ENCODE measurements at regions not wholly inside any gene's neighbourhood (a gene's known extent, or its start where the extent isn't known, plus 50 kb on each side); places are given as distances from the start of the nearest gene placed in this dataset.
"Not testable (repeated sequence)": the region's sequence is repeated elsewhere in the genome, so short reads cannot be mapped to it uniquely, and the experiment has no call there.

DNA sequence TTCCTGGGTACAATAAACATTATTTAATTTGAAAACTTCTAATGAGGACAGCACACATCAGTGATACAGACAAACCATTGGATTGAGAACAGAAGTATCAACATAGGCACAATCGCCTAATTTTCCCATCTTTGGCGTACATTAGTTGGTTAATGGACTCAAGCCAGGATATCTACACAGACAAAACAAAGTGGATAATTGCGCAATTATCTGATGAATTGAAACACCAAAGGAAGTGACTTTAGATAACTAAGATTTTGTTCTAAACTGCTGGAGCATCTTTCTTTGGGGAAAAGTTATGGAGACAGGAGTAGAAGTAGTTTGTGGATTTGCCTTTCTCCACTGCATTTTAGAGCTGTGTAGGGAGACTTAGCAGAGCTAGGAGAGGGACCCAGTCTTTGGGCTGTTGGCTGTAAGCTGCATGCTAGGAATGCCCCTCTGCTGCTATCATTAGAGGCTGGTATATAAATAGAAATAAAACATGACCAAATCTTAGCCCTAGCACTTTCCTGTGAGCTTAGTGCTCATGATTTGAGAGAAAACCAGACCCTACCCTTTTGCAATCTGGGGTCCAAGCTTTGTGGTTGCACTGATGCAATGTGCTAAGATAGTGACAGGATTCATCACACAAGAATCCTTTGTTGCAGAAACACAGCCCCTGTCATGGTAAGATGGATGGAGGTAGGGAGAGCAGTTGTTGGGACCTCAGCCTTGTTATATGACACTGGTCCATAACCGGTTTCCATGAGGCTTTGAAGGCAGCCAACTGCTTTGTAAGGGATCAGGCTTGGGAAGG lies 264.5 kb upstream of the PIK3C3 start:
- DNase-seq = no peak

DNA sequence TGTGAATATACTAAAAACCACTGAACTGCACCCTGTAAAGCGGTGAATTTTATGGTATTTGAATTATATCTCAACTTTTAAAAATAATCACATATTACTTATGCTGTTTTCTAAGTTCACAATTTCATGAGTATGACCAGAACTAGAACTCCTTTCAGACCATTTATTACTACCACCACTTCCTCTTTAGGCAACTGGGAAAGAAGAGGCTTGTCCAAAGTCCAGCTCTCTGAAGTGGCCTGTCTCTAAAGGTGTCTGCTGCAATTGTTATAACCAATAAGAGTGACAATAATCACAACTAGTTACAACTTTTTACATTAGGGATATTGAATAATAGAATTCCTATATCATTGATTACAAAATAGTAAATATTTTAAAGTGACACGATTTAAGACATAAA lies 267.9 kb upstream of the PIK3C3 start:
- DNase-seq = no peak

GRCh38 chr18:41681138-41681880 lies 273.7 kb upstream of the PIK3C3 start:
- DNase-seq = no peak

- DNase-seq = no peak
Measured at GRCh38 chr18:41674506-41674905, 280.5 kb upstream of the PIK3C3 start.

DNA sequence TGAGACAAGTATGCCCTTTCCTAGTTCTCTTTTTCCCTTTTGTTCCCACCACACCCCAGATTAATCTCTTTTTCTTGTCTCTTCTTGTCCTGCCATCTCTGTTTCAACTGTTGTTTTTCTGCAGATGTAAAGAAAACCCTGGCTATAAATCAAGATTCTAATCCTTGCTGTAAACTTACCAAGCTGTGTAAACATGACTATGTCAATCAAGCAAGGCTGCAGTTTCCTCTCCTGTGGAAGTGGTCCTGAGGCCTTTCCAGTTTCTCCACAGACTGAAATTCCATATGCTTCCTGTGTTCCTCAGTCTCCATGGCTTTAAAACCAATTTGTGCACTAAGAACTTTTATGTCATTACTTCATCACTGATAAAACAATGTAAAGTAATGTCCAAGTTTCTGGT lies 288.8 kb upstream of the PIK3C3 start:
- DNase-seq = no peak

GRCh38 chr18:41665210-41665609 lies 289.8 kb upstream of the PIK3C3 start:
- DNase-seq = no peak

DNA sequence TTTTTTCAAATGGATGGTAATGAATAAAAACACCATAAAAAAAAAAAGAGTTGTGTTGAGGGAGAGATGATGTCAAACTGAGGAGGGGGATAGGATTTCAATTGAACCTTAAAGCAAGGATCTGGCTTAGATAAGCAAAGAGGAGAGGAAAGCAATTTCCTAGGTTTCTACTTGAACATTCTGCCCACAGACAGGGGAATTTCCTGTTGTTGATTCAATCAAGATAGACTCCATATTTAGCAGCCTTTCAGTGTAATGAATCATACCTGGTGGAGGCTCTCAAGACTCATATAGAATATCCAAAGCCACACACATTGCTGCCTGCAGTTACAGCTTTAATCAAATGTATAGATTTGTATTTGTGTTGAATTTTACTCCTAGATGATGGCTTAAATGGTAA lies 294.4 kb upstream of the PIK3C3 start:
- DNase-seq = no peak

DNA sequence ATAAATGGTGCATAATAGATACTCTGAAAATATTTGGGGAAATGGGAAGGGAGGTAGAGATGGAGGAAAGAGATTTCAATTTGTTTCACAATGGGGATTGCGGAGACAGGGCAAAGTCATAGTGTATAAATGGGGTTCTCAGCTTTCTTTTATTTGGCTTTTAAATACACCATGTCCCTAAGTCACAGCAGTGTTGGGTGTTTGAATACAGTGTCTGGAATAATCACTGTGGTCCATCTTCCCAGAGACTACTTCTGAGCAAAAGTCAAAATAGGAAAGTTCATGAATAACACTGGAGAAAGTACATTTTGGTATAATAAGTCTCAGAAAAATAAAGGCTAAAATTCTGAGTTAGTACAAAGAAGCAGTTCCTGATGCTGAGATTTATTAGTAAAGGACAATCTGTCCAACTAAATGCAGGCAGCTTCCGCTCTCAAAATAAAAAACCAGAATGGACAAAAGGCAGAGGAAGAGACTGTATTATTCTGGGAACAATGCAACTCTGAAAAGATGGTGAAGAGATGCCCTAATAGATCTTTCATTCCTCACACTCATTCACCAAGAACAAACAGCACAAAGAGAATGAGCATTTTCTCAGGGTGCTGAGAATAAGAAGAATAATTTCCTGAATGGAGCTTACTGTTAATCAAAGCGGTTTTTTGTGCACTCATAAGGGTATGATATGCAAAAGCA lies 295.4 kb upstream of the PIK3C3 start:
- no peak for DNase-seq

DNA sequence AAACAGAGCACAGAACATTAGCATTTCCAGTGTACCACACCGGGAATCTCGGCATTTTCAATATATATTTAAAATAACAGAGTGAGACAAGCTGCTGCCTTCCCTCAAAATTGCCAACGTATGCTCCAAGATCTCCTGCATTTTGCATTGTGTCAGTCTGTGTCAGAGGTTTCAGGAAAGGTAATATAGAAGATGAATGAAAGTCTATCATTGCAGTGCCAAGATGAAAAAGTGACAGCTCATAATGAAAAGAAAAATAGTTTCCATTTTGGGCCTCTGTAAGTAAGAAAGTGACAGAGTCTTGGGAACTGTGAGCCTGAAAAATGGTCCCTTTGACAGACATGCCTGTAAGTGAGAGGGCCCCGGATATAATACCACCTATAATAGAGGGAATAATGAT lies 297.8 kb upstream of the PIK3C3 start:
- no peak for DNase-seq

- no peak for DNase-seq
Measured at GRCh38 chr18:41655074-41655473, 300.0 kb upstream of the PIK3C3 start.

- no peak for DNase-seq
Measured at GRCh38 chr18:41647914-41648313, 307.1 kb upstream of the PIK3C3 start.

GRCh38 chr18:41646915-41647620 lies 308.0 kb upstream of the PIK3C3 start:
- no peak for DNase-seq

- no peak for DNase-seq
Measured at GRCh38 chr18:41645589-41646360, 309.3 kb upstream of the PIK3C3 start.

DNA sequence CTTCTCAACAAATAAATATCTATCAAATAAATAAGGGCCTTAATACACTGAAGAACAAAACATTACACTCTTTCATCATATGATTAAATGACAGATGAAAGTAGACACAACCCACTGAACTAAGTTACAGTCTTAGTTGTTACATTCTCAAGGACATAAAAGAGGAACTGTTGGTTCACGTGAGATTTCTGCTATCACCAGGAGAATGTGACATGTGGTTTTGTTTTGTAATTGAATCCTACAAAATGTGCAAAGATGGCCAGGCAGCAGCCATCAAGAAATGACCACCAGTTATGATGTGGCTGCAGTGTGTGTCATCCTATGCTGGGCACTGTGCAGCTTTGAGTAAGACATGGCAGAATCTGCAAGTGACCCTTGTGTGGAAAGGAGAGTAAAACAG lies 310.6 kb upstream of the PIK3C3 start:
- no peak for DNase-seq

DNA sequence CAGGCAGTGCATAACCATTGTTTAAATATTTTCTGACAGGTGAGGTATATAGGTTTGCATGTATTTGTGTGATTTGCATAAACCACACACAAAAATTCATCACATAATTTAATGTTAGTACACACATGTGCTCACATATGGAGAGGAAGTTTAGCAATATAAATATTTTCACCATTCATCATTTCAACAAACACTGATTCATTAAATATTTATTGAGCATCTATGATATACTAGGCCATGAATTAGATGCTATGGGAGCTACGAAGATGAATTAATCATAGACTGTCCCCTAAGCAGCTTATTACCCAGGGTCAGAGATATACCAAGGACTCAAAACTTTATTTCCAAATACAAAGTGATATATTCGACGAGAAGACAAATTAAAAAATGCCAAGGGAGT lies 311.6 kb upstream of the PIK3C3 start:
- DNase-seq = no peak

DNA sequence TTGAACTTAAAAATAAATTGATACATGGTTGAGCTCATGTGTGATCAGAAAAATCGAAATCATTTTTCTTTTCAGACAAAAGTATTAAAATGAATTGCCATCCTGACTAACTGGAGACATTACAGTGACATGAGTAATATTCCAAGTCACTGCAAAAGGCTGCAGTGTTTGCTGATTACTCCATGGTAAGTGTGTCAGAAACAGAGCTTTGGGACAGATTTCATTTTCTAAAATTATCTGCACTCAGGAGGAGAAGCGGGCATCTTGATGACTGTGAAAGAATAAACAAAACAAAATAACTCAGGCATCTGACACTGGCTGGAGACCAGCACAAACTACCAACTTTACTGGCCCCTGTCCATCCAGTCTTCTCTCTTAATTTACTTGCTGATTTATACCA lies 312.3 kb upstream of the PIK3C3 start:
- DNase-seq = no peak

GRCh38 chr18:41639218-41639617 lies 315.8 kb upstream of the PIK3C3 start:
- DNase-seq = no peak

GRCh38 chr18:41631723-41632285 lies 323.2 kb upstream of the PIK3C3 start:
- DNase-seq = not testable (repeated sequence)

- no peak for DNase-seq
Measured at GRCh38 chr18:41630232-41630886, 324.7 kb upstream of the PIK3C3 start.

DNA sequence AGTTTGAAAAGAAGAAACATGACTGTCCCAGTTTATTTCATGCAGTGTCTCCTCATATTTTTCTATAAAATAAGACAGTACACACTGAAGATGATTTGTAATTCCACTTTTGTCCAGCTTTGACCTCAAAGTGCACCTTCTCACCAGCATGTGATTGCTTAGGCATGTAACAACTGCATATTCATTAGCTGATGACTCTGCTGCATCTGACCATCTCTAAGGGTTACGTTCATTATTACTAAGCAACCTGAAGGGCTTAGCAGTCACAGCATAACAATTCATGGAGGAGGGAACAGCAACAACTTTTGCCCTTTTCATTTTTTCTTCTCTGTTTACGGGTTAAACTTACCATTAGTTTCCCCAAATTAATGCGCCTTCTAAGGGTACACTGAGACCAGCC lies 330.6 kb upstream of the PIK3C3 start:
- no peak for DNase-seq

- DNase-seq = no peak
Measured at GRCh38 chr18:41621177-41621576, 333.9 kb upstream of the PIK3C3 start.

DNA sequence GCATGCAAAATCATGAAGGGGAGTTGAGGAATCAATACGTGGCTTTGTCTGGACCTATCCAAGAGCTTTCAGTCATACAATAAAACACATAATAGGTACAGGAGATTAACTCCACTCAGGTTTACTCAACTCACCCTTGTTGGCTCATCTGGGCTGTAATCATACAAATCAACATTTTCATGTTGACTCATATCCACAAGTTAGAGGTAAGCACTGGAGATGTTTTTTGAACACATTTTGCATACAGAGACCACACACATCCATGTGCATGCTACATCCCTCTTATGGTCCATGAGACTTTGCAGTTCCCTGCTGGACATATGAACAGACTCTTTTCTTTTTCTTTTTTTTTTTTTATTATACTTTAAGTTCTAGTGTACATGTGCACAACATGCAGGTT lies 336.9 kb upstream of the PIK3C3 start:
- no peak for DNase-seq

All from hematopoietic multipotent progenitor cell treated with erythropoietin and hydrocortisone succinate and interleukin-3 and kit ligand, for 8 days (in vitro differentiated cells).